ENCODE measurements at regions not wholly inside any gene's neighbourhood (a gene's known extent, or its start where the extent isn't known, plus 50 kb on each side); places are given as distances from the start of the nearest gene placed in this dataset.
A peak's percentile ranks its signal among the peaks of the same experiment; 100 is the strongest.
"Not testable (repeated sequence)": the region's sequence is repeated elsewhere in the genome, so short reads cannot be mapped to it uniquely, and the experiment has no call there.

DNA sequence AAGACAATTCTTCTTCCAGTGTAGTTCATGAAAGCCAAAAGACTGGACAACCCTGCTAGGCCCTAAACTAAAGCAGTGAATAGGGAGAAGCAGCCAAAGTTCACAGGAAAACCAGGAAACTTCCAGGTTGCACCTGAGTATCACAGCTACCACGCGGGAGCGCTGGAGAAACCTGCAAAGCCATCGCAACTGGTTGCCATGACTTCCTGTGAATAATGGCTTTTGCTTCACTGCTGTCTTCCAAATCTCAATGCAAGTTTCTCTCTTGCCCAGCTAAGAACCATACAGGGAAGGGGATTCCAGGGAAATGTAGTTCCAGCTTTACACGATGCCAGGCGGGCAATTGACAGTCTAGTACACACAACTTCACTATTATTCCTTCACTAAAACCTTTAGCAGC is 114.1 kb downstream of the GXYLT1 start:
- intact Hi-C loops (cut with DNase I; ENCODE audit: low total_unique reads) (no loop called here), in situ Hi-C loops (cut with MboI; ENCODE audit: low sequenced_read_pairs in 4 of 4) (no loop called here)
- Histone ChIP-seq H3K27ac (no peak overlapping the region), H3K4me3 (no peak overlapping the region), H3K4me1 (no peaks in the 10 kb centered on the region), H3K36me3 (no peaks in the 10 kb centered on the region), H3K9me3 (no peaks in the 10 kb centered on the region), H3K27me3 (no peaks in the 10 kb centered on the region)
- DNase-seq (no peak), ATAC-seq (no peak)
- TF ChIP-seq, protein P1, sequence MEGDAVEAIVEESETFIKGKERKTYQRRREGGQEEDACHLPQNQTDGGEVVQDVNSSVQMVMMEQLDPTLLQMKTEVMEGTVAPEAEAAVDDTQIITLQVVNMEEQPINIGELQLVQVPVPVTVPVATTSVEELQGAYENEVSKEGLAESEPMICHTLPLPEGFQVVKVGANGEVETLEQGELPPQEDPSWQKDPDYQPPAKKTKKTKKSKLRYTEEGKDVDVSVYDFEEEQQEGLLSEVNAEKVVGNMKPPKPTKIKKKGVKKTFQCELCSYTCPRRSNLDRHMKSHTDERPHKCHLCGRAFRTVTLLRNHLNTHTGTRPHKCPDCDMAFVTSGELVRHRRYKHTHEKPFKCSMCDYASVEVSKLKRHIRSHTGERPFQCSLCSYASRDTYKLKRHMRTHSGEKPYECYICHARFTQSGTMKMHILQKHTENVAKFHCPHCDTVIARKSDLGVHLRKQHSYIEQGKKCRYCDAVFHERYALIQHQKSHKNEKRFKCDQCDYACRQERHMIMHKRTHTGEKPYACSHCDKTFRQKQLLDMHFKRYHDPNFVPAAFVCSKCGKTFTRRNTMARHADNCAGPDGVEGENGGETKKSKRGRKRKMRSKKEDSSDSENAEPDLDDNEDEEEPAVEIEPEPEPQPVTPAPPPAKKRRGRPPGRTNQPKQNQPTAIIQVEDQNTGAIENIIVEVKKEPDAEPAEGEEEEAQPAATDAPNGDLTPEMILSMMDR (IDR thresholded peaks at IDR 0.05 in 4 of 5, conservative IDR thresholded peaks at IDR 0.05 in 1 of 5): no peak
- no peak for TF ChIP-seq POLR2A (IDR thresholded peaks at IDR 0.05)

DNA sequence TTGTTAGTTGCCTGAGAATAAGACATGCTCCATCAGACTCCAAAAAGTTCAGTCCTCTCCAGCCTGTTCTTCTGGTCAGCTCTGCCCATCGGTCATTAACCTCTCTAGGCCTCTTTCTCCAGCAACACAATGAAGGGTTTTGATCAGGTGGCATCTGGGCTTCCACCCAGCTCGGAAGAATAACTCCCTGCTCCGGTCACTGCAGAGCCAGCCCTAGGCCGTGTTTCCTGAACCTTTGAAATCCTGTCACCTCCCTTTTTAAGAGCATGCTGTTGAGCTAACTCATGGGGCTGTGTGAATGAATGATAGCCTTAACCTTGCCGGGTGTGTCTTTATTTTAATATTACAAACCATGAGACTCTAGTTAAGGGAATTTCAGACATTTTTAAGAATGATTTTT is 117.1 kb downstream of the GXYLT1 start:
- Histone ChIP-seq H3K9me3 (no peaks in the 10 kb centered on the region), H3K4me3 (no peak overlapping the region), H3K27me3 (no peaks in the 10 kb centered on the region), H3K36me3 (no peaks in the 10 kb centered on the region), H3K4me1 (no peaks in the 10 kb centered on the region), H3K27ac (no peak overlapping the region)
- ATAC-seq (no peak), DNase-seq (no peak)
- TF ChIP-seq POLR2A (IDR thresholded peaks at IDR 0.05): no peak
- TF ChIP-seq, protein P1 (IDR thresholded peaks at IDR 0.05 in 4 of 5, conservative IDR thresholded peaks at IDR 0.05 in 1 of 5): no peak
- intact Hi-C loops (cut with DNase I; ENCODE audit: low total_unique reads) (no loop called here), in situ Hi-C loops (cut with MboI; ENCODE audit: low sequenced_read_pairs in 4 of 4) (loop anchor here in 3 of 4 donors (10.0 kb wide), 4 partner anchors 333 to 1083 kb away; no protein-coding TSS in a partner anchor)

DNA sequence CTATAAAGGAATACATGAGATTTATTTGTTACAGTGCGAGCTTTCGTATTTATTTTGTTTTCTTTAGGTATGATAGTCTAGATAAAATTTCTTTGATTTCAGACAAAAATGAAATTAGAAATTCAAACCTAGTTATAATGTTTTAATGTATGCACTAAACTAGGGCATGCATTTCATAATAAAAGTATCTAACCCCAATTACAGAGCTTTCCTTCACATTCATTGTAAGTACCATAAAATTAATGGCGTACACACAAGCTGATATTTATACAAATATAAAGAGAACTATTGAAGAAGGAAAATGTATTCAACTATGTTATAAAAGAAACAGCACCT is 120.2 kb downstream of the GXYLT1 start:
- H3K4me1 ChIP-seq: no peaks in the 10 kb centered on the region
- H3K36me3 ChIP-seq: no peaks in the 10 kb centered on the region
- in situ Hi-C loops (cut with MboI; ENCODE audit: low sequenced_read_pairs in 4 of 4) (loop anchor here (5.0 to 25.0 kb wide), 8 partner anchors 330 to 1087 kb away; no protein-coding TSS in a partner anchor), intact Hi-C loops (cut with DNase I; ENCODE audit: low total_unique reads) (loop anchor here (2.0 to 5.0 kb wide), 3 partner anchors 340 to 1077 kb away; no protein-coding TSS in a partner anchor)
- H3K27ac ChIP-seq: no peak overlapping the region
- no peak for DNase-seq
- no peak for ATAC-seq
- no peaks in the 10 kb centered on the region for H3K9me3 ChIP-seq
- no peaks in the 10 kb centered on the region for H3K27me3 ChIP-seq
- TF ChIP-seq, protein P1 (IDR thresholded peaks at IDR 0.05 in 4 of 5, conservative IDR thresholded peaks at IDR 0.05 in 1 of 5): peak in 1 of 5 experiments; percentile 19
- no peak for TF ChIP-seq POLR2A (IDR thresholded peaks at IDR 0.05)
- peak overlapping the region in 2 of 4 donors; percentile 34 to 51 for H3K4me3 ChIP-seq

DNA sequence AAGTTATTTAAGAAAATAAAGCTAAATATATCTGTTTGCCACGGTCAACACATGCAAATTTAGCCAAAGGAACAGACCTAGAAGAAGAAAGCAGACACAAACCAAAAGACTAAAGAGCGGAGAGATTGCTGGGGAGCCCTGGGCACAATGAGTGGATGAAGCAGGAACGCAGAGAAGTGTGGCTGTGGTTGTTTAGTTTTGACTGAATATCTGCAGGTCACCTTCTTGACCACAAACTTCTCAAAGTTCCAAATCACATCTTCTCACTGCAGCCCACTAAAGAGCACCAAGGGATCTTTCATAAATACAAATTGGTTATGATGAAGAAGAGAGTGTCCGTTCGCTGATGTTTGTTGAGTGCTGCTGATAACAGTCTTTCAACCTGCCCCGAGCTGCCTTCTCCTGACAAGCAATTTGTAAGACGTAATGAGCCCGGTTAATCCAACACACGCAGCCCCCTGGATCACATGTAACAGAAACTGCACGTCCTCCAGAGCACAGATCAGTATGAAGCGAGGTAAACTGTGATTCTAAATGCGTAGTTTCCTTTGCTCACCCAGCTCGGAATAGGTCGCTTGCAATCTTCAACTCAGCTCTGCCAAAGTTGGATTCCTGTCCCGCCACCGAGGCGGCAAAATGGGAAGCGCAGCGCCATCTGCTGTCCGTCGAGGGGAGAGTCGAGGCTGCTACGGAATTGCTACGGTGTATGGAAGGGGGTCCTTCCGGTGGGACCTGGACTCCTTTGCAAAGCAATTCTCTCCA is 120.8 kb downstream of the GXYLT1 start:
- in situ Hi-C loops (cut with MboI; ENCODE audit: low sequenced_read_pairs in 4 of 4) (loop anchor here (5.0 to 25.0 kb wide), 8 partner anchors 329 to 1087 kb away; no protein-coding TSS in a partner anchor), intact Hi-C loops (cut with DNase I; ENCODE audit: low total_unique reads) (loop anchor here (2.0 to 5.0 kb wide), 3 partner anchors 339 to 1077 kb away; no protein-coding TSS in a partner anchor)
- no peak for TF ChIP-seq POLR2A (IDR thresholded peaks at IDR 0.05)
- TF ChIP-seq, protein P1 (IDR thresholded peaks at IDR 0.05 in 4 of 5, conservative IDR thresholded peaks at IDR 0.05 in 1 of 5): peak; percentile 68 to 94 (median 83)
- Histone ChIP-seq H3K4me3 (peak overlapping the region; percentile 29 to 51 (median 38)), H3K9me3 (no peaks in the 10 kb centered on the region), H3K27ac (no peak overlapping the region), H3K27me3 (no peaks in the 10 kb centered on the region), H3K36me3 (no peaks in the 10 kb centered on the region), H3K4me1 (no peaks in the 10 kb centered on the region)
- DNase-seq: peak; percentile 44 to 58
- ATAC-seq: peak; percentile 80 to 88

DNA sequence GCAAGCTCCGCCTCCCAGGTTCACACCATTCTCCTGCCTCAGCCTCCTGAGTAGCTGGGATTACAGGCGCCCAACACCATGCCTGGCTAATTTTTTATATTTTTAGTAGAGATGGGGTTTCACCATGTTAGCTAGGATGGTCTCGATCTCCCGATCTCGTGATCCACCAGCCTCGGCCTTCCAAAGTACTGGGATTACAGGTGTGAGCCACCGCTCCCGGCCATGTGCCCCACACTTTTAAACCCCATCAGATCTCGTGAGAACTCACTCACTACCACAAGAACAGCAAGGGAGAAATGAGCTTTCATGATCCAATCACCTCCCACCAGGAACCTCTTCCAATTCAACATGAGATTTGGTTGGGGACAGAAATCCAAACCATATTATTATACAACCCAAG is 122.7 kb downstream of the GXYLT1 start:
- not testable (repeated sequence) for ATAC-seq, DNase-seq, H3K27ac ChIP-seq, H3K9me3 ChIP-seq, H3K4me1 ChIP-seq, H3K27me3 ChIP-seq, H3K4me3 ChIP-seq, H3K36me3 ChIP-seq
- in situ Hi-C loops (cut with MboI; ENCODE audit: low sequenced_read_pairs in 4 of 4) (loop anchor here (5.0 to 25.0 kb wide), 8 partner anchors 327 to 1085 kb away; no protein-coding TSS in a partner anchor), intact Hi-C loops (cut with DNase I; ENCODE audit: low total_unique reads) (loop anchor here (5.0 kb wide), 1 partner anchor 1075 kb away; no protein-coding TSS in a partner anchor)

Measured in gastrocnemius medialis (tissue), 4 donors.